GM23338 (cell line): ENCODE measurements at regions not wholly inside any gene's neighbourhood (a gene's known extent, or its start where the extent isn't known, plus 50 kb on each side); places are given as distances from the start of the nearest gene placed in this dataset.

Source experiments
- CREB1 ChIP-seq: fragments of 250-450 bp; sonication (Bioruptor Pico); IDR thresholded peaks from 2 replicates; pipeline ENCODE4 v1.5.0; 2020; ENCODE audit warnings: low read depth, mild to moderate bottlenecking, moderate library complexity
- CTCF ChIP-seq, 2 experiments: fragments of 200-600 bp in 1 of 2; sonication (generic) in 1 of 2; conservative IDR thresholded peaks; 2 replicates each; pipeline versions ENCODE4 v1.5.1 to v1.6.1; 2016 to 2017; ENCODE audit warnings: antibody characterized with exemption in 2 of 2, low read depth in 2 of 2, mild to moderate bottlenecking in 2 of 2, moderate library complexity in 1 of 2
- EZH2 ChIP-seq: fragments of 200-600 bp; sonication (generic); IDR thresholded peaks from one replicate; pipeline ENCODE4 v1.8.0; 2017; ENCODE audit warnings: antibody characterized with exemption, mild to moderate bottlenecking, low read depth; ENCODE audit not compliant: unreplicated experiment
- EZH2phosphoT487 ChIP-seq: fragments of 200-600 bp; sonication (generic); IDR thresholded peaks from one replicate; pipeline ENCODE4 v1.8.1; 2018; ENCODE audit warnings: antibody characterized with exemption; ENCODE audit not compliant: unreplicated experiment
- JUNB ChIP-seq: IDR thresholded peaks from one replicate; pipeline ENCODE4 v1.6.1; 2016; ENCODE audit warnings: antibody characterized with exemption; ENCODE audit not compliant: unreplicated experiment
- POLR2AphosphoS5 ChIP-seq: IDR thresholded peaks from 2 replicates; pipeline ENCODE4 v1.6.1; 2016; ENCODE audit warnings: antibody characterized with exemption, low read depth
- REST ChIP-seq: IDR thresholded peaks from one replicate; pipeline ENCODE4 v1.6.1; 2018; ENCODE audit warnings: antibody characterized with exemption; ENCODE audit not compliant: unreplicated experiment
- ZNF114 ChIP-seq: fragments of 250-450 bp; sonication (Bioruptor Pico); IDR thresholded peaks from 2 replicates; pipeline ENCODE4 v1.5.0; 2020; ENCODE audit warnings: mild to moderate bottlenecking, moderate library complexity

GRCh38 chr7:52140851-52141250 lies 824.2 kb upstream of the COBL start:
- TF ChIP-seq CTCF (conservative IDR thresholded peaks at IDR 0.05; ENCODE audit: low read depth in 2 of 2) (no peak), POLR2AphosphoS5 (no peak), ZNF114 (no peak), EZH2 (no peak), REST (no peak), CREB1 (CRISPR knock-in tag) (no peak), EZH2phosphoT487 (no peak), JUNB (no peak)
